H9 (cell line): ENCODE measurements at regions not wholly inside any gene's neighbourhood (a gene's known extent, or its start where the extent isn't known, plus 50 kb on each side); places are given as distances from the start of the nearest gene placed in this dataset.

Experiments used
- DNase-seq: peaks from one replicate; pipeline ENCODE4 v3.0.0-alpha.2; 2017
- H2AFZ ChIP-seq: one replicate; pipeline ENCODE4 v1.6.1; 2013; ENCODE audit warnings: mild to moderate bottlenecking, low read length, control low read depth, moderate library complexity
- H2AK5ac ChIP-seq: 2 replicates; pipeline ENCODE4 v1.6.1; 2013; ENCODE audit warnings: low read length, control low read depth, mixed read lengths; ENCODE audit not compliant: insufficient read length
- H2BK120ac ChIP-seq: one replicate; pipeline ENCODE4 v1.6.1; 2013; ENCODE audit warnings: low read depth, mild to moderate bottlenecking, low read length, control low read depth, inconsistent platforms; ENCODE audit not compliant: poor library complexity, severe bottlenecking
- H2BK12ac ChIP-seq: 2 replicates; pipeline ENCODE4 v1.6.1; 2013; ENCODE audit warnings: low read length, control low read depth, mixed read lengths, low read depth; ENCODE audit not compliant: insufficient read length
- H2BK15ac ChIP-seq: 2 replicates; pipeline ENCODE4 v1.6.1; 2013; ENCODE audit warnings: low read depth, low read length, control low read depth
- H2BK20ac ChIP-seq: one replicate; pipeline ENCODE4 v1.6.1; 2013; ENCODE audit warnings: low read depth, mild to moderate bottlenecking, low read length, control low read depth, inconsistent platforms; ENCODE audit not compliant: poor library complexity, severe bottlenecking
- H2BK5ac ChIP-seq: 2 replicates; pipeline ENCODE4 v1.6.1; 2013; ENCODE audit warnings: low read length, control low read depth, mixed read lengths; ENCODE audit not compliant: insufficient read length
- H3K14ac ChIP-seq: 2 replicates; pipeline ENCODE4 v1.6.1; 2013; ENCODE audit warnings: low read length, control low read depth; ENCODE audit not compliant: insufficient read depth
- H3K18ac ChIP-seq: 2 replicates; pipeline ENCODE4 v1.6.1; 2013; ENCODE audit warnings: low read depth, mild to moderate bottlenecking, mixed read lengths, low read length, control low read depth; ENCODE audit not compliant: insufficient read length
- H3K23ac ChIP-seq: 2 replicates; pipeline ENCODE4 v1.6.1; 2013; ENCODE audit warnings: low read length, control low read depth, mixed read lengths, low read depth; ENCODE audit not compliant: insufficient read length
- H3K23me2 ChIP-seq: 2 replicates; pipeline ENCODE4 v1.6.1; 2013; ENCODE audit warnings: low read depth, mild to moderate bottlenecking, mixed read lengths, low read length, control low read depth; ENCODE audit not compliant: insufficient read length, poor library complexity, severe bottlenecking
- H3K27ac ChIP-seq: 2 replicates; pipeline ENCODE4 v1.5.1; 2013; ENCODE audit warnings: low read length, control low read depth, mixed read lengths, low read depth; ENCODE audit not compliant: insufficient read length
- H3K27me3 ChIP-seq: 2 replicates; pipeline ENCODE4 v1.6.1; 2013; ENCODE audit warnings: low read length, control low read depth, inconsistent platforms; ENCODE audit not compliant: insufficient read depth
- H3K4ac ChIP-seq: 2 replicates; pipeline ENCODE4 v1.6.1; 2013; ENCODE audit warnings: low read depth, mild to moderate bottlenecking, control low read depth, inconsistent platforms, low read length, moderate library complexity
- H3K4me1 ChIP-seq: 2 replicates; pipeline ENCODE4 v1.6.1; 2013; ENCODE audit warnings: low read length, control low read depth, inconsistent platforms; ENCODE audit not compliant: insufficient read depth
- H3K4me2 ChIP-seq: 2 replicates; pipeline ENCODE4 v1.6.1; 2013; ENCODE audit warnings: low read length, control low read depth, mixed read lengths; ENCODE audit not compliant: insufficient read length, insufficient read depth
- H3K56ac ChIP-seq: 2 replicates; pipeline ENCODE4 v1.6.1; 2013; ENCODE audit warnings: low read depth, mild to moderate bottlenecking, mixed read lengths, low read length, control low read depth; ENCODE audit not compliant: insufficient read length
- H3K79me1 ChIP-seq: 2 replicates; pipeline ENCODE4 v1.6.1; 2013; ENCODE audit warnings: low read depth, mild to moderate bottlenecking, moderate library complexity, low read length, control low read depth, inconsistent platforms; ENCODE audit not compliant: insufficient read depth, poor library complexity, severe bottlenecking
- H3K79me2 ChIP-seq: 2 replicates; pipeline ENCODE4 v1.6.1; 2013; ENCODE audit warnings: low read length, control low read depth, inconsistent platforms; ENCODE audit not compliant: insufficient read depth
- H3K9ac ChIP-seq: 2 replicates; pipeline ENCODE4 v1.6.1; 2013; ENCODE audit warnings: low read length, control low read depth, mixed read lengths; ENCODE audit not compliant: insufficient read length; ENCODE audit errors: extremely low read depth
- H3K9me3 ChIP-seq: one replicate; pipeline ENCODE4 v1.6.1; 2013; ENCODE audit warnings: low read depth, low read length, inconsistent platforms; ENCODE audit not compliant: control insufficient read depth
- H3T11ph ChIP-seq: one replicate; pipeline ENCODE4 v1.6.1; 2013; ENCODE audit warnings: mild to moderate bottlenecking, low read length, control low read depth, inconsistent platforms
- H4K20me1 ChIP-seq: one replicate; pipeline ENCODE4 v1.6.1; 2013; ENCODE audit not compliant: control insufficient read depth, insufficient read length, insufficient read depth
- H4K5ac ChIP-seq: 2 replicates; pipeline ENCODE4 v1.6.1; 2013; ENCODE audit warnings: low read depth, mild to moderate bottlenecking, mixed read lengths, low read length, control low read depth; ENCODE audit not compliant: insufficient read length
- H4K8ac ChIP-seq: replicated peaks from 2 replicates; pipeline ENCODE4 v1.6.1; 2013; ENCODE audit warnings: low read length, control low read depth, mixed read lengths, low read depth; ENCODE audit not compliant: insufficient read length
- H4K91ac ChIP-seq: 2 replicates; pipeline ENCODE4 v1.6.1; 2013; ENCODE audit warnings: low read depth, mild to moderate bottlenecking, moderate library complexity, mixed read lengths, low read length, control low read depth; ENCODE audit not compliant: insufficient read length
- H3K27ac Mint-ChIP-seq, 3 experiments: 2 replicates in 2 of 3; 3 replicates in 1 of 3; pipeline ENCODE4 v1.8.0; 2020 to 2021; ENCODE audit warnings: mixed read lengths in 3 of 3, mild to moderate bottlenecking in 1 of 3, moderate library complexity in 1 of 3
- H3K27me3 Mint-ChIP-seq: 2 replicates; pipeline ENCODE4 v1.8.0; 2021; ENCODE audit warnings: low read depth, mild to moderate bottlenecking, moderate library complexity, mixed read lengths
- H3K36me3 Mint-ChIP-seq, 3 experiments: 2 replicates in 2 of 3; 3 replicates in 1 of 3; pipeline ENCODE4 v1.8.0; 2020 to 2021; ENCODE audit warnings: low read depth in 3 of 3, mixed read lengths in 3 of 3; ENCODE audit not compliant: insufficient read depth in 1 of 3
- H3K4me1 Mint-ChIP-seq, 2 experiments: 2 replicates each; pipeline ENCODE4 v1.8.0; 2020; ENCODE audit warnings: mixed read lengths in 2 of 2
- H3K4me3 Mint-ChIP-seq, 2 experiments: 2 replicates in 1 of 2; 3 replicates in 1 of 2; pipeline ENCODE4 v1.8.0; 2020 to 2021; ENCODE audit warnings: mild to moderate bottlenecking in 2 of 2, mixed read lengths in 2 of 2, moderate library complexity in 1 of 2
- H3K9me3 Mint-ChIP-seq, 2 experiments: 2 replicates in 1 of 2; 3 replicates in 1 of 2; pipeline ENCODE4 v1.8.0; 2020; ENCODE audit warnings: mild to moderate bottlenecking in 2 of 2, mixed read lengths in 2 of 2, moderate library complexity in 1 of 2
- CTCF ChIP-seq: fragments of 200-600 bp; sonication (generic); conservative IDR thresholded peaks from 3 replicates; pipeline ENCODE4 v1.8.0; 2021; ENCODE audit warnings: antibody characterized with exemption, mild to moderate bottlenecking
- WGBS: extraction: QIAGEN DNeasy Blood & Tissue Kit; methylation state at CpG from one replicate; pipeline ENCODE4 v1.1.7; 2013; ENCODE audit warnings: missing lambda C conversion rate, low lambda C conversion rate, mixed read lengths; ENCODE audit not compliant: insufficient read length; ENCODE audit errors: extremely low coverage; 5-methylcytosine and 5-hydroxymethylcytosine counted together

DNA sequence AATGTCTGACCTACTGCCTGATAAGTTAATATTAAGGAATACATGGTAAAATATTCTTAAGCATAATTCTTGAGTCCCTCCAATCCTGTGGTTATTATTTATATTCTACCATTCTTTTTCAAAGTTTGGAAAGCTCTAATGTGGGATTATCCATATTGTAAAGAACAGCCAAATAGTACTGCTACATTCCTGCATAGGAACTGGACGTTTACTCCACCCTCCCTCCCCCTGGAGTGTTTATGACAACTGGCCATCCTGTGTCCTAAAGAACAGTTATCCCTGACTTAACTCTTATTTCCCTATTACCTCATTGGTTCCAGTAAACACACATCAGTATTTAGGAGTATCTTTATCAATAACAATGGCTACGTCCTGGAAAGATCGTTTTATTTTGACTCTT, 308.7 kb upstream of the TFAP2D start:
- WGBS, result no CpG with 5 or more reads among the region's 3 CpGs
- H3K27me3 Mint-ChIP-seq, result no peaks in the 10 kb centered on the region

More for the DNA sequence above, 308.7 kb upstream of the TFAP2D start:
- no peak overlapping the region for H3K56ac ChIP-seq
- H2BK120ac ChIP-seq, result no peak overlapping the region
- H2BK20ac ChIP-seq, result no peak overlapping the region
- Mint-ChIP-seq H3K4me1 (no peaks in the 10 kb centered on the region), H3K9me3 (no peaks in the 10 kb centered on the region), H3K4me3 (no peak overlapping the region), H3K36me3 (no peaks in the 10 kb centered on the region), H3K27ac (no peak overlapping the region)
- no peak overlapping the region for H3K4ac ChIP-seq
- no peaks in the 10 kb centered on the region for H3K9me3 ChIP-seq
- no peaks in the 10 kb centered on the region for H4K20me1 ChIP-seq
- no peak overlapping the region for H2AFZ ChIP-seq
- H3T11ph ChIP-seq, result no peak overlapping the region
- no peak overlapping the region for H2BK5ac ChIP-seq
- no peak overlapping the region for H3K23ac ChIP-seq
- H3K4me2 ChIP-seq, result no peak overlapping the region
- DNase-seq, result no peak
- no peak overlapping the region for H2AK5ac ChIP-seq
- H3K14ac ChIP-seq, result no peak overlapping the region
- no peak overlapping the region for H4K8ac ChIP-seq
- no peak overlapping the region for H3K9ac ChIP-seq
- H2BK12ac ChIP-seq, result no peak overlapping the region
- H3K79me2 ChIP-seq, result no peaks in the 10 kb centered on the region
- no peak overlapping the region for H3K27ac ChIP-seq
- no peak overlapping the region for H4K91ac ChIP-seq
- H4K5ac ChIP-seq, result no peak overlapping the region
- no peaks in the 10 kb centered on the region for H3K27me3 ChIP-seq
- H3K4me1 ChIP-seq, result no peaks in the 10 kb centered on the region
- H2BK15ac ChIP-seq, result no peak overlapping the region
- H3K79me1 ChIP-seq, result no peaks in the 10 kb centered on the region
- TF ChIP-seq CTCF, result no peak
- H3K23me2 ChIP-seq, result no peaks in the 10 kb centered on the region
- H3K18ac ChIP-seq, result no peak overlapping the region
